ENCODE measurements at regions not wholly inside any gene's neighbourhood (a gene's known extent, or its start where the extent isn't known, plus 50 kb on each side); places are given as distances from the start of the nearest gene placed in this dataset.
"Not testable (repeated sequence)": the region's sequence is repeated elsewhere in the genome, so short reads cannot be mapped to it uniquely, and the experiment has no call there.

DNA sequence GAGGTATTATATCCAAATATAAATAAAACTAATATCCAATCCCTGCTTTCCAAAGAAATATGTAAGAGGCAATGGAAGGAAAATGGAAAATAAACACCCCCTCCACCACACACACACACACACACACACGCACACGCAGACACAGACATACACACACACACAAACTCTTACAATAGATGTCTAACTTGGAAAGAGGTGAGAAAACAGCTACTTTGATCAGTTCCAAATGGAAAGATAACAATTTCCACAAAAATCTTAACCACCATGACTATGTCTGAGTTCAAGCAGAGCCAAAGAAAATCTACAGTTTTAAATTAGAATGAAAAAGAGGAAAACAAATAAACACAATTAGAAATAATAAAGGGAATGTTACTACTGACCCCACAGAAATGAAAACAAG is 285.3 kb upstream of the TGFBR2 start:
- H3K27me3 ChIP-seq (ENCODE audit: control insufficient read depth, insufficient read depth, low read length), result no peaks in the 10 kb centered on the region
- H3K4me1 ChIP-seq (ENCODE audit: control insufficient read depth, low read depth, low read length), result no peaks in the 10 kb centered on the region
- H3K4me3 ChIP-seq (ENCODE audit: low read length), result no peak overlapping the region
- H3K27ac ChIP-seq (ENCODE audit: low read length), result no peak overlapping the region
- H3K36me3 ChIP-seq (ENCODE audit: control insufficient read depth, low read depth, low read length), result no peaks in the 10 kb centered on the region
- peaks cover 2% of the 10 kb centered on the region for H3K9me3 ChIP-seq (ENCODE audit: control insufficient read depth, low read depth, low read length)
- no peak overlapping the region for H3K9ac ChIP-seq (ENCODE audit: low read length)

DNA sequence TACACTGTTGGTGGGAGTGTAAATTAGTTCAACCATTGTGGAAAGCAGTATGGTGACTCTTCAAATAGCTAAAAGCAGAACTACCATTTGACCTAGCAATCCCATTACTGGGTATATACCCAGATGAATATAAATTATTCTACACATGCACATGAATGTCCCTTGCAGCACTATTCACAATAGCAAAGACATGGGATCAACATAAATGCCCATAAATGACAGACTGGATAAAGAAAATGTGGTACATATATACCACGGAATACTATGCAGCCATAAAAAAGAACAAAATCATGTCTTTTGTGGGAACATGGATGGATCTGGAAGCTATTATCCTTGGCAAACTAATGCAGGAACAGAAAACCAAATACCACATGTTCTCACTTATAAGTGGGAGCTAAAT is 282.8 kb upstream of the TGFBR2 start:
- not testable (repeated sequence) for H3K9ac ChIP-seq (ENCODE audit: low read length)

DNA sequence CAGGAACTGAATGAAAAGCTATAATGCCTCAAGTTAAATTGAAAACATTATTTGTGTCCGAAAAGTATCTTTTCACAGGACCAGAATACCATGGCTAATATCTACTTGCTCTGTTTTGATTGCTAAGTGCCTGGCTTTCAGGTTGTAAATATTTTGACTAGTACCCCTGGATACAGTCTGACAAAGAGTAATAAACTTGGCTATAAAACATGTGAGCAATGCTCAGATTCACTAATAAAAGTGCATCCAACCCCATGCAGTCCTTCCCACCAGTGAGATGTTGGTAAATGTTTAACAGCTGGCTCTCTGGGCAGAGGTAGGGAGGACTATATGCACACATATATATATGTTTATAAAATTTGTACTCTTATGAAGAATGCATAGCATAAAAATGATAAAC is 281.8 kb upstream of the TGFBR2 start:
- Histone ChIP-seq H3K4me1 (ENCODE audit: control insufficient read depth, low read depth, low read length) (no peaks in the 10 kb centered on the region), H3K27ac (ENCODE audit: low read length) (no peak overlapping the region), H3K9me3 (ENCODE audit: control insufficient read depth, low read depth, low read length) (no peaks in the 10 kb centered on the region), H3K4me3 (ENCODE audit: low read length) (no peak overlapping the region), H3K27me3 (ENCODE audit: control insufficient read depth, insufficient read depth, low read length) (no peaks in the 10 kb centered on the region), H3K9ac (ENCODE audit: low read length) (no peak overlapping the region), H3K36me3 (ENCODE audit: control insufficient read depth, low read depth, low read length) (no peaks in the 10 kb centered on the region)

More for the DNA sequence above, 282.8 kb upstream of the TGFBR2 start:
- H3K27ac ChIP-seq (ENCODE audit: low read length); H3K4me1 ChIP-seq (ENCODE audit: control insufficient read depth, low read depth, low read length); H3K36me3 ChIP-seq (ENCODE audit: control insufficient read depth, low read depth, low read length); H3K9me3 ChIP-seq (ENCODE audit: control insufficient read depth, low read depth, low read length); H3K27me3 ChIP-seq (ENCODE audit: control insufficient read depth, insufficient read depth, low read length); H3K4me3 ChIP-seq (ENCODE audit: low read length): not testable (repeated sequence)

DNA sequence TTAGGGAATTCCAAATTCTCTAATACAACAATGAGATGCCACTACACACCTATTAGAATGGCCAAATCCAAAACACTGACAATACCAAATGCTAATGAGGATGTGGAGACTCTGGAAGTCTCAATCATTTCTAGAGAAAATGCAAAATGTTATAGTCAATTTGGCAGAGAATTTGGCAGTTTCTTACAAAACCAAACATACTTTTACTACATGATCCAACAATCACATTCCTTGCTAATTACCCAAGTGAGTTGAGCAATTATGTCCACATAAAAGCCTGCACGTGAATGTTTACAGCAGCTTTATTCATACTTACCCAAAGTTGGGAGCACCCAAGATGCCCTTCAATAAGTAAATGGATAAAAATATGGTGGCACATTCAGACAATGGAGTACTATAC is 278.4 kb upstream of the TGFBR2 start:
- not testable (repeated sequence) for H3K36me3 ChIP-seq (ENCODE audit: control insufficient read depth, low read depth, low read length); H3K9me3 ChIP-seq (ENCODE audit: control insufficient read depth, low read depth, low read length); H3K27ac ChIP-seq (ENCODE audit: low read length); H3K4me1 ChIP-seq (ENCODE audit: control insufficient read depth, low read depth, low read length); H3K9ac ChIP-seq (ENCODE audit: low read length); H3K27me3 ChIP-seq (ENCODE audit: control insufficient read depth, insufficient read depth, low read length); H3K4me3 ChIP-seq (ENCODE audit: low read length)

DNA sequence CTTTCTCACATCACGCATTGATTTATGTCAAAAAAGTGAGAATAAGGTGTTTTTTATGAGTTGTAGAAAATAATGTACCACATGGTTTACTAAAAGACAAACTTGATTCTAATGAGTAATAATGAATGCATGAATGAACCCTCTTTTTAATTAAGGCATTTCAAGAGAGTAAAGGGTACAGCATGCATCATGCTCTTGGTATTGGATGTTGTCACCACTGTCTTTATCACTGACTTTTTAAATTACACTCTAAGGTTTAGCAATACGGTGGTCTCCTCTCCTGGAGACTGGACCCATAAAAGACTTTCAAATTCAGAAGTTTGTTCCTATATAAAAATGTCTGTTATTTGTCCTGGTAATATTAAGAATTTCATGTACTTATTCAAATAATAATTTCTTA is 277.5 kb upstream of the TGFBR2 start:
- not testable (repeated sequence) for H3K27ac ChIP-seq (ENCODE audit: low read length); H3K27me3 ChIP-seq (ENCODE audit: control insufficient read depth, insufficient read depth, low read length)

DNA sequence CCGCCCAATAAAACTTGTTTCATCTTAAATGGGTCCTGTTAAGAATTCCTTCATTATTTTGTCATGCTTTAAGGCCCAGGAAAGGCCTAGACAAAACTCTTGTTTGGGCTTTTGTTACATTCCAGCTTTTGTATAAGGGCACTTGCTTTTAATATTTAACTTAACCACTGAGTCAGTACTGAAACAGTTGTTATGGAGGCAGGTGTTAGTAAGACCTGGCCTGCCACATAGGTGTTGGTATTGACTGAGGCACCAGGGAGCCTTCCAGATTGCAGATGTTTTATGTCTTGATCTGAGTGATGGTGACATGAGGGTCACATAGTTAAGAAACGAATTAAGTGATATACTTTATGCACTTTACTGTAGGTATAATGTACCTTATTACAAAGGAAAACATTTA is 274.9 kb upstream of the TGFBR2 start:
- no peak overlapping the region for H3K9ac ChIP-seq (ENCODE audit: low read length)
- H3K36me3 ChIP-seq (ENCODE audit: control insufficient read depth, low read depth, low read length), result no peaks in the 10 kb centered on the region
- no peaks in the 10 kb centered on the region for H3K4me1 ChIP-seq (ENCODE audit: control insufficient read depth, low read depth, low read length)
- no peak overlapping the region for H3K27ac ChIP-seq (ENCODE audit: low read length)
- no peak overlapping the region for H3K4me3 ChIP-seq (ENCODE audit: low read length)
- no peaks in the 10 kb centered on the region for H3K9me3 ChIP-seq (ENCODE audit: control insufficient read depth, low read depth, low read length)
- no peaks in the 10 kb centered on the region for H3K27me3 ChIP-seq (ENCODE audit: control insufficient read depth, insufficient read depth, low read length)

More for the DNA sequence above, 277.5 kb upstream of the TGFBR2 start:
- H3K36me3 ChIP-seq (ENCODE audit: control insufficient read depth, low read depth, low read length); H3K4me3 ChIP-seq (ENCODE audit: low read length); H3K4me1 ChIP-seq (ENCODE audit: control insufficient read depth, low read depth, low read length); H3K9ac ChIP-seq (ENCODE audit: low read length); H3K9me3 ChIP-seq (ENCODE audit: control insufficient read depth, low read depth, low read length): not testable (repeated sequence)

DNA sequence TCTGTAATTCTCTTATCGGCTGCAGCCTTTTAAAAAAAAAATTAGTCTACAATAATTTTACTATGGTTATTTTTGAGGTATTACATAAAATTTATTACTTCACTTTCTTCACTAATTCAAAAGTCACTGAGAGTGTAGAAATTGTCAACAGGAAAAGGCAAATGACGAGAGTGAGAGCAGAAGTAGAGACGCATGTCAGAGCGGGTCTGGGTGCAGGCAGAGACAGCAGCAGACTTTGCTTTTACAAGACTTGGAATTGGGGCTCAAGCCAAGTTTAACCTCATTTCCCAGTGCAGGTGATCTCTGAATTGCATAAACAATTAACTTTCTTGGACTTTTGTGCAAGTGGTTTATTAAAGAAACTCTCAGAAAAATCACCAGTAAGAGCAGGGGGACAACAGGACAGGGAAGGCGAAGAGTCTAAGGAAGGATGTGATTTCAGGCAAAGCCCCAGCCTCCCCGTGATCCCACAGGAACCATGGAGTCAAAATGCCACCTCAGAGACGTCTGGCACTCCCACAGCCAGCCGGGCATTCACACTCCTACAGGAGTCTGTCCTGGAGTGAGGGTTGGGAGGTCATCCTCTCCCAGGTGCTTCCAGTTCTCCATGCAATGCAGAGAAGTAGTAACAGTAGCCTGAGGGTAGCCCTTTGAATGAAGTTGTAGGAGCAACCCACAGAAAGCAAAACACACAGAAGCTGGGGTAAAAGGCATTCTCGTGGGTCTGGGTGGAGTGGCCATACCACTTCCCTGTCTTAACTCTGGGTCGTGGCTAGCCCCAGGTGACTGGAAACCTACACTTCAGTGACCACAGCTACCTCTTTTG is 274.0 kb upstream of the TGFBR2 start:
- H3K9me3 ChIP-seq (ENCODE audit: control insufficient read depth, low read depth, low read length), result no peaks in the 10 kb centered on the region
- no peak overlapping the region for H3K4me3 ChIP-seq (ENCODE audit: low read length)
- no peaks in the 10 kb centered on the region for H3K27me3 ChIP-seq (ENCODE audit: control insufficient read depth, insufficient read depth, low read length)
- H3K4me1 ChIP-seq (ENCODE audit: control insufficient read depth, low read depth, low read length), result no peaks in the 10 kb centered on the region
- H3K9ac ChIP-seq (ENCODE audit: low read length), result no peak overlapping the region
- H3K36me3 ChIP-seq (ENCODE audit: control insufficient read depth, low read depth, low read length), result no peaks in the 10 kb centered on the region
- no peak overlapping the region for H3K27ac ChIP-seq (ENCODE audit: low read length)

DNA sequence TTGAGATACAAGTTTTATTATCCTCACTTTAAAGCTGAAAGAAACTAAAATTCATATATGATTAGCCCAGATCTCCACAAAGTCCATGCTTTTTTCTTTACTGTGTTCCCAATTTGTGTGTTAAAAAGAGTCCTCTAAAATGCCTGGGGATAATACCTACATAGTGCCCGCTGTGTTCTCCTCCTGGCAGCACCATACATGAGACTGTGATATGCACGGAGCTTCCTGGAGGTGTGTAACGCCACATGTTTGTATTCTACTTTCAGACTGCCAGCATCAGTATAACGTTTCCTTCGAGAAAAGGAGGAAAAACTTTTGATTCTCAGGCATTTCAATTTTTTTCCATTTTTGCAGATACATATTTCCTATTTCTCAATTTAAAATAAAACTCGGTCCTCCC is 273.3 kb upstream of the TGFBR2 start:
- Histone ChIP-seq H3K27me3 (ENCODE audit: control insufficient read depth, insufficient read depth, low read length) (no peaks in the 10 kb centered on the region), H3K9ac (ENCODE audit: low read length) (no peak overlapping the region), H3K27ac (ENCODE audit: low read length) (no peak overlapping the region), H3K4me1 (ENCODE audit: control insufficient read depth, low read depth, low read length) (no peaks in the 10 kb centered on the region), H3K4me3 (ENCODE audit: low read length) (no peak overlapping the region), H3K36me3 (ENCODE audit: control insufficient read depth, low read depth, low read length) (no peaks in the 10 kb centered on the region), H3K9me3 (ENCODE audit: control insufficient read depth, low read depth, low read length) (no peaks in the 10 kb centered on the region)

DNA sequence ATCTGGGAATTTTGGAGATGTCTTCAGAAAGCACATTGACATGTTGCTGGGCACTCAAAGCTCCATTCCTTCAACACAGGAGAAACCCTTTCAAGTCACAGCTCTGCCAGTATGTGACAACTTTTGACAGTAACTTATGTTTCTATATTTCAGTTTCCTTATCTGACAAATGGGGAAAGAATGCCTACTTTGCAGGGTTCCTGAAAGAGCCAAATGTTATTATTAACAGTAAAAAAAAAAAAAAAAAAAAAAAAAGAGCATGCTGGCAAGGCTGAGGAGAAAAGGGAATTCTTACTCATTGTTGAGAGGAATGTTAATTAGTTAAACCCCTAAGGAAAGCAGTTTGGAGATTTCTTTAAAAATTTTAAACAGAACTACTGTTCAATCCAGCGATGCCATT is 272.5 kb upstream of the TGFBR2 start:
- no peaks in the 10 kb centered on the region for H3K4me1 ChIP-seq (ENCODE audit: control insufficient read depth, low read depth, low read length)
- H3K4me3 ChIP-seq (ENCODE audit: low read length), result no peak overlapping the region
- H3K9ac ChIP-seq (ENCODE audit: low read length), result no peak overlapping the region
- no peaks in the 10 kb centered on the region for H3K27me3 ChIP-seq (ENCODE audit: control insufficient read depth, insufficient read depth, low read length)
- no peaks in the 10 kb centered on the region for H3K36me3 ChIP-seq (ENCODE audit: control insufficient read depth, low read depth, low read length)
- H3K27ac ChIP-seq (ENCODE audit: low read length), result no peak overlapping the region
- H3K9me3 ChIP-seq (ENCODE audit: control insufficient read depth, low read depth, low read length), result no peaks in the 10 kb centered on the region

DNA sequence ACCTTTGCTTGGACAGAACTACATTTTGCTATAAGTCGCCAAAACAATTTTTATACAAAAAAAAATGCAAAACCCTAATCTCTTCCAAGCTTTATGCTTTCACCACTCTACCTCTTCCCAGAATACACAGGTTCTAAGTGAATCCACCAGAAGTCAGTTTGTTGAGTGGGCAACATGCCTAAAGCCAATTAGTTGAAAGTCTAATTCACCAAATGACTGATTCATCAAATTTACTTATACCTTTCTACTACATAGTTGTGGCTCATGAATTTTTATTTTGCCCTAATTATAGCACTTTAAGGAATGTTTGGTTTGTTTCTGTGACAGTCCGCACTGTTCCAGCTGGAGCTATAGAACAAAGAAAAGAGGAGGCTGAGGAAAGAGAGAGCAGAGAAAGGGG is 265.9 kb upstream of the TGFBR2 start:
- no peaks in the 10 kb centered on the region for H3K27me3 ChIP-seq (ENCODE audit: control insufficient read depth, insufficient read depth, low read length)
- H3K4me1 ChIP-seq (ENCODE audit: control insufficient read depth, low read depth, low read length), result no peaks in the 10 kb centered on the region
- no peaks in the 10 kb centered on the region for H3K9me3 ChIP-seq (ENCODE audit: control insufficient read depth, low read depth, low read length)
- H3K9ac ChIP-seq (ENCODE audit: low read length), result no peak overlapping the region
- H3K4me3 ChIP-seq (ENCODE audit: low read length), result no peak overlapping the region
- no peaks in the 10 kb centered on the region for H3K36me3 ChIP-seq (ENCODE audit: control insufficient read depth, low read depth, low read length)
- H3K27ac ChIP-seq (ENCODE audit: low read length), result no peak overlapping the region

DNA sequence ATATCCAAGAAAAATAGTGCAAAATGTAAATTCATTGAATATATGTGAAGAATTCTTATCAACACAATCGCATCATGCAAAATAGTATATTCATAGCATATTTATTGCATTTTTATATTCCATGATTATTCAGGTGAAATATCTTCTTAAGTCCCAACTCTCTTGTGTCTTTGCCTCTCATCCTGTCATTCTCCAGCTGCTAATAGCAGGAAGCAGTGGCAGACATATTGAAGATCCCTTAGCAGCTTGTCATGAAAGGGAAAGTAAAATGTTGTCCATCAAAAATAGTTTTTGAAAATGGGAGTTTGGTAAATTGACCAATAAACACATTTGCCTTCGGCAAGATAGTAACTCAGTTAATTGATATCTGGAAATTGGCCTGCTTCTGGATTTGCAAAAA is 265.3 kb upstream of the TGFBR2 start:
- Histone ChIP-seq H3K27me3 (ENCODE audit: control insufficient read depth, insufficient read depth, low read length) (no peaks in the 10 kb centered on the region), H3K4me3 (ENCODE audit: low read length) (no peak overlapping the region), H3K9ac (ENCODE audit: low read length) (no peak overlapping the region), H3K9me3 (ENCODE audit: control insufficient read depth, low read depth, low read length) (no peaks in the 10 kb centered on the region), H3K27ac (ENCODE audit: low read length) (no peak overlapping the region), H3K36me3 (ENCODE audit: control insufficient read depth, low read depth, low read length) (no peaks in the 10 kb centered on the region), H3K4me1 (ENCODE audit: control insufficient read depth, low read depth, low read length) (no peaks in the 10 kb centered on the region)

DNA sequence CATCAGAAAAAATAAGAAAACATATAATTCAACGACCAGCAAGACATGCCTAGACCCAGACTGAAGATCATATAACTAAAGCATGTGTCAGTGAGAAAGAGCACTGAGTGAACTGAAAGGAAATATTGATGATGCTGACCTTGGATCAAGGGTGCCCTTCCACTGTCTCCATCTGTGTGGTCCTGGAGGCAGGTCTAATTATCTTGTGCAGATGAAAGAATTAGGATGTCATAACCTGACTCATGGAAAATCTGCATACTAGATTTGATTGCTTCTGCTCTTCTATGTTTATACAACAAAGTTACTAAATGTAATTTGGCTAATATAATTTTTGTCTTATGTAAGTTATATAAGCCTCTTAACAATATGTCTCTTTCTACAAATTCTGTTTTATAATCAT is 264.6 kb upstream of the TGFBR2 start:
- Histone ChIP-seq H3K9me3 (ENCODE audit: control insufficient read depth, low read depth, low read length) (no peaks in the 10 kb centered on the region), H3K36me3 (ENCODE audit: control insufficient read depth, low read depth, low read length) (no peaks in the 10 kb centered on the region), H3K27me3 (ENCODE audit: control insufficient read depth, insufficient read depth, low read length) (no peaks in the 10 kb centered on the region), H3K4me1 (ENCODE audit: control insufficient read depth, low read depth, low read length) (no peaks in the 10 kb centered on the region), H3K9ac (ENCODE audit: low read length) (no peak overlapping the region), H3K27ac (ENCODE audit: low read length) (no peak overlapping the region), H3K4me3 (ENCODE audit: low read length) (no peak overlapping the region)

Measured in iPS-18a (cell line).